ENCODE measurements at regions not wholly inside any gene's neighbourhood (a gene's known extent, or its start where the extent isn't known, plus 50 kb on each side); places are given as distances from the start of the nearest gene placed in this dataset.

GRCh38 chr2:222134654-222135053, 164.1 kb downstream of the PAX3 start:
- TF ChIP-seq POLR2A (IDR thresholded peaks at IDR 0.05; ENCODE audit: low read length) (no peak), GATA1 (IDR thresholded peaks at IDR 0.05; ENCODE audit: low read depth, low read length) (no peak)

Data from erythroblast (primary cell).